ENCODE measurements at regions not wholly inside any gene's neighbourhood (a gene's known extent, or its start where the extent isn't known, plus 50 kb on each side); places are given as distances from the start of the nearest gene placed in this dataset.
A peak's percentile ranks its signal among the peaks of the same experiment; 100 is the strongest.

DNA sequence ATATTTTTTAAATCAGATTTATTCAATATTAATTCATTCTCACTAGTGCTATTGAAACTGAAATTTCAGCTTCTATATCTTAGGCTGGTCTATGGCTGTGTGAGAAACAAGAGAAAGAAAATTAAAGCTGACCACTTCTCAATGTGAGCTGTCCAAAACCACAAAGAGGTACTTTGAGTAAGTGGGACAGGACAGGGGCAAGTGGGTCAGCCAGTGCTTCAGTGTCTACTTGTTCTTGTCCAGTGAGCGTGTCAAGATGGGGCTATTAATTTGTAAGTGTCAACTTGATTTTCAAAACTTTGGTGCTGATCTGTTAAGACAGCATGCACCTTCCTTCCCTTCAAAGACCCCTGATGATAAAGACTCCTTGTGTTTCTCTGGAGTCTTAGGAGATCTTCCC is 533.9 kb downstream of the PLPP3 start:
- no peak for DNase-seq (ENCODE audit: low read depth in 2 of 2)

DNA sequence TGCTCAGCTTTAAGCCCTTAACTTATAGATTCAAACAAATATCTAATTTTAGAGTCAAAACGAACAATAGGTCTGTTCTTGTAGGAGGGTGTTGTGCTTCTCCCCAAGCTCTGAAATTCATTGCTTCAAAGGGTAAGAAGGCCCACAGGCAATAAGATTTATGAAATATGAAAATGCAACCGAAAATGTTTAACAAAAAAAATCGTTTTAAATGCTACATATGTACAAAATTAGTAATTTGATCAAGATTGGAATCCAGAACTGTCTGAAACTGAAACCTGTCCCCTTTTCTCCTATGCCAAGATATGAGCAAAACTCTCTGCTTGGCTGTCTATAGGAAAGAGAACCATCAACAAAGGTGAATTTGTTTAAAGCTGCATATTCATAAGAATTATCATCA is 534.3 kb downstream of the PLPP3 start:
- DNase-seq (ENCODE audit: low read depth in 2 of 2), result no peak

DNA sequence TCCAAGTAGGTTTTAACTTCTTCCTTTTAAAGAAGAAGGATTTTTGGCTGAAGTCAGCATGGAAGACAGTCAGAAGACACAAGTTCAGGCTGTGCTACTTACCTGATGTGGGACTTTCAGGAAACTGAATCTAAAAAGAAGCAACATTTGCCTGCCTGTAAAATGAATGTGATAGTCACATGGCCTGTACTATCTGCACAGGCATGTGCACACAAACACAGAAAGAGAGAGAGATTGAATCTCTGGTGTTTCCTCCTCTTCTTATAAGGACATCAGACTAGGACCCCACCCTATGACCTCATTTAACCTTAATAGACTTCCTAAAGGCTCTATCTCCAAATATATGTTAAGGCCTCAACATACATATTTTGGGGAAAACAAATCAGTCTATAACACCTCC is 542.9 kb downstream of the PLPP3 start:
- DNase-seq (ENCODE audit: low read depth in 2 of 2), result no peak

DNA sequence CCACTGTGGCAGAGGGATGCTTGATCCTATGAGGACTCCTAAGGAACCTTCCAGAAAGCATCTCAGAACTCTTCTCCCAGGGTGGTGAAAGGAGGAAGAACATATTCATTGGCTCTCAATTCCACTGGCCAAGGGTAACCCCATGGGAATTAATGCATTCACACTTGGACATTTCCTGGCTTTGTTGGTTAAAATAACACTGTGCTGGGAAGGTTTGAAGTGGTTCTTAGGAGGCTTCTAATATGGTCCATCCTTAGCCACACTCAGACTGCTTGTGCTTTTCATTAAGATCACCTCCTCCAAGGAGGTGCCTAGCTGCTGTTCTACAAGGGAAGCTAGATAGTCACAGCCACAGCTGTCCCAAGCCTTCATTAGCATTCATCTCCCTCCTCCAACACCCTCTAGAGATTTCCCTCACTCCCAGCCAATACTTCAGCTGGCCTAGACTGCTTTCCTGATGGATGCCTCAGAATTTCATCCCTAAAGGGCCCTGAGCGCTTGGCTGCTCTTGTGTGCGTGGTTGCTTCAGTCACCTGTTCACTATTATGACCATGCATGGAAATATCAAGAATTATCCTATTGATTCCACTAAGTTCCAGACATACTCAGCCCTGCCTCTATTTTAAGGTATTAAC is 544.4 kb downstream of the PLPP3 start:
- no peak for DNase-seq (ENCODE audit: low read depth in 2 of 2)

DNA sequence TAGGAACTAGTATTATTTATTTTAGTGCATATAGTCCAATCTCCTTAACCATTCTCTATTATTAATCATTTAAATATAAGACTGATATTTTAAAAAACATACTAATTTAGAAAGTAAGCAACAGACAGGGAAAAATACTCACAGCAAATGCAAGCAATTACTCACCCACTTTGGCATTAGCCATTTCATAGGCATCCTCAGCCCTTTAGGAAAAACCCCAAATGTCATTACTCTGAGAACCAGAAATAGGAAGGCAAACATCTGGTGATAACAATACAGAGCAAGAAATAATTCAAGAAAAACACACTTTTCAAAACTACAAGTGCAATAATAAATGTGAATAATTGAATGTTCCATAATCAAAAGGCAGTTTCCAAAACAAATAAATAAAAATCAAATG is 545.1 kb downstream of the PLPP3 start:
- no peak for DNase-seq (ENCODE audit: low read depth in 2 of 2)

DNA sequence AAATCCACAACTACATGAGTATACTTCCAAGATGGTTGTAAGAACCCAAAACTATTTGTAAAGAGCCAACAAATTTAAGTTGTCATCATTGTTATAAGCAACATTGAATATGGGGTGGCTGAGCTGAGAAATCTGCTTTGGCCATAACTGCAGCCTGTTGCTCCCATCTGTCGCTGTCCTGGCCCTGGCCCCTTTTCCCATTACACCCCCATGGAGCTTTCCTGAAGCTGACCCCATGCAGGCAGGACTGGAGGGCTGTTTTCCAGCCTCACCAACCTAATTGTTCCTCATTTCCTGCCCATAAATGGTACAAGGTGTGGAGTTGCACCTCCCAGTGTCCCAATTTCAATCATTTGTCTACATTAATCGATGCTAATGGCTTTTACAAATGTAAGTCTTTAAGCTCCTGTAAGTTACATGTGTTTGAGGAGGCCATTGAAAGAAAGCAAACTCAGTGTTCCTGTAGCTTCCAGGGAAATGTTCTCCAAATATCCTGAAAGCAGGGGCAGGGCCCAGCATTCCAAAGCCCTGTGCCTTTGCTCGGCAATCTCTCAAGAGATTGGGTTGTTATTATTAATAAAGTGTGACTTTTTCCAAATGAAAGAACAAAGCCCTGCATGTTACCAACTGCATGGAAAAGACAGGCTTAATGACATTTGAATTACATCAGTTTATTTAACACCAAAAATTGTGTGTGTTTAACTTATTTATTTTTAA is 545.9 kb downstream of the PLPP3 start:
- no peak for DNase-seq (ENCODE audit: low read depth in 2 of 2)

DNA sequence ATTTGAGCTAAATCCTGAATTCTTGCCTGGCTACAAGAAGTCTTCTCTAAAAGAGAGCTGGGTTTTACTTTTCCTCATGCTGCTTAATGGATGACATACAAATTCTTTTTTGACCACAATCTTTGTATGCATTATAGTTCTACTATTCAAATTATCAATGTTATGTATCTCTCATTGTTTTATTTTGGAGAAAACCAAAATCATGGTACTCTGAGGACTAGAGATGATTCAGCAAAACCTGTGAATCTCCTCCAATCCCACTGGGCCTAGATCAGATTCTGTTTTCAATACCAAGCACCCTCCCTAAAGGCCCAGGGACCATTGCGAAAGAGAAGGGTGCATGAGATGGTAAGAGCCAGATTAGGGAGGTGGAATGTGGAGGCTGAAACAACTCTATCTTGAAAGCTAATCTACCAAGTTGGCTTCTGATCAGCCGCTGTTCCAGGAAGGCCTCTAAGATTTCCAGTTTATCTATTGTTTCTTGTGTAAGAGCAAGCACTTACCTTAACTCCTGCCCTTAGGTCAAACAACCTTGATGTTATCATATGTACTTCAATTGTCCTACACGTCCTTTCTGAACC is 547.2 kb downstream of the PLPP3 start:
- DNase-seq (ENCODE audit: low read depth in 2 of 2), result no peak

DNA sequence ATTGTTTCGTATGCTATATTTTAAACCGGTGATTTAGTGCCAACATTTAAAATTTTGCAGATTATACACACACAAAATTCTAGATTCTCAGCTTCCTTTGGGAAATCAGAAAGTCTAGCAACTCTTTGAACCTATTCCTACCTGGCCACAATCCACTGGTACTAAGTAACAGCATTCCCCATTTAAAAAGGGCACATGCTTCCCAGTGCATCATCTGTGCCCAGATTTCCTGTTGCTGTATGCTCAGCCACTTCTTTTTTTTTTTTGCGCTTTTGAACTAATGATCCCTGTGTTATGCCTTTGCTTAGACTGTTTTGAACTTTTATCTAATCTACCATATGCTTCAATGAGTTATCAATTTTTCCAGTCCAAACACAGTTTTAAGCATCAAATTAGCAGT is 548.4 kb downstream of the PLPP3 start:
- peak in 1 of 2 donors; percentile 50 for DNase-seq (ENCODE audit: low read depth in 2 of 2)

DNA sequence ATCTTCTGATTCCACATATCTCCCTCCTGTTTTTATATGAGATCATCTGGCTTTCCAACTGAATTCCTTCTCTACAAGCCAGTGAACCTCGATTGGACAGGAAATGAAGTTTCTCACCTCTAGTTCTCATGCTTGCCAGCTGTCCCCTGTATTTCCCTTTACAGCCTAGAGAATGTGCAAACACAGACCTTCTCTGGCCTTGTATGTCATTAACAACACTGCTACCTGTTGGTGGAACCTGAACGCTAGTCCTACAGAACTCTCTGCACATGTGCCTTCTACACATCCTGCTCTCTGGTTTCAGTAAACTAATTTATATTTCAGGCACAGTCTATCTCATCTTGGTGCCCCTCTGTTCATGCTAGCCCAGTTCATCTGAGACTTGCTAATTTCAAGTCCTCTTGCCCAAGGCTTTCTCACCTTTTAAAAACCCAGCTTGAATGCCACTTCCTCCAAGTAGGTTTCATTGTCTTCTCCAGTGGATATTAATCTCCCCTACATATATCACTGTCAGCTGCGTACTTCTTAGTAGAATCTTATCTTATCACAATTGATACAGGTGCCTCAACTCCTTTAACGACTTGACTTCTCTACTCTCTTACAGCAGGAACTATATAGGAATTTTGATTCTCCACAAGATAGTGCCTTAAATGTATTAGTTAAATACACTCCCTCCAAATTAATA is 549.9 kb downstream of the PLPP3 start:
- DNase-seq (ENCODE audit: low read depth in 2 of 2), result peak in 1 of 2 donors; percentile 66

DNA sequence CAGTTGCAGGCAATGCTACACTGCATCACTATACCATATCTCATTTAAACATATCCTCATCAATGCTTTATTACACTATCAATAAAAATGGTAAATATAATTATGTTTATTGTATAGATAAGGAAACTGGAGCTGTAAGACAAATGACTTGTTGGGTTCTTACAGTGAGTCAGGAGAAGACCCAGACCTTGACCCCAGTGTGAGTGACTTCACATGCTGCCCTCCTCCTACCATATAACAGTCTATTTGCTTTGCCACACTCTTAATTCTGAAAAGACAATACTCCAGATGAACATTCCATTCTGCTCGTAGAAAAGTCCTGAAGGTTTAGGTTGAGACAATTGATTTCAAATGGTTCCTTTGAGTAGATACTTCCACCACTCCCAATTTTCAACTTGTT is 550.5 kb downstream of the PLPP3 start:
- DNase-seq (ENCODE audit: low read depth in 2 of 2), result no peak

DNA sequence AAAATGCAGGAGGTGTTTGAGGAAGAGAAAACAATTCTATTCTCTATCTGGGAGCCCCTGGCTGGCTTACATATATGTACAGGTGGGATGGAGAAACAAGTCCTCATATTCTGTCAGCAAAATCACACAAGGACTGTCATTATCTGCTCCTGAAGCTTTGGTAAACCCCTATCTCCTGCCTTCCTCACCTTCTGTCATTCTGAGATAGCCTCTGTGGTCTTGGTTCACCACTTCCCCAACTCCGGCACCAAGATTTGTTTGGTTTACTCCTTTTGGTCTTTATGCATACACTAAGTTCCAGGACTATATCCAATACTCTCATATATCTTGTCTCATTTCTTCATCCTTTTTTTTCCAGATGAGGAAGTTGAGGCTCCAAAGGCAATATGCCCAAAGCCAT is 551.1 kb downstream of the PLPP3 start:
- no peak for DNase-seq (ENCODE audit: low read depth in 2 of 2)

DNA sequence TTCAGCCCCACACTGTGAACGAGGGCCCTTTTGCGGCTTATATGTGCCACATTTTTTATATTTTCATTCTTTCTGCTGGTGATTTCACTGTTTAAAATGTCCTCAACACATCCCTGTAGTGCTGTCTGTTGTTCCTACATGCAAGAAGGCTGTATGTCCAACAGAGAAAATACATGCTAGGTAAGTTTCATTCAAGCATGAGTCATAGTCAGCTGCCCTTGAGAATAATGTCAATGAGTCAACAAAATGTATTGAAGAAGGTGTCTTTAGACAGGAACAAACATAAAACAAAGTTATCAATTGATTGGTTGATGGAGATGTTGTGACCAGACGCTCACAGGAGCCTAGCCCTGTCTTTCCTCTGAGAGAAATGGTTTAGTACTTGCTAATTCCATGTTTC is 553.4 kb downstream of the PLPP3 start:
- no peak for DNase-seq (ENCODE audit: low read depth in 2 of 2)

DNA sequence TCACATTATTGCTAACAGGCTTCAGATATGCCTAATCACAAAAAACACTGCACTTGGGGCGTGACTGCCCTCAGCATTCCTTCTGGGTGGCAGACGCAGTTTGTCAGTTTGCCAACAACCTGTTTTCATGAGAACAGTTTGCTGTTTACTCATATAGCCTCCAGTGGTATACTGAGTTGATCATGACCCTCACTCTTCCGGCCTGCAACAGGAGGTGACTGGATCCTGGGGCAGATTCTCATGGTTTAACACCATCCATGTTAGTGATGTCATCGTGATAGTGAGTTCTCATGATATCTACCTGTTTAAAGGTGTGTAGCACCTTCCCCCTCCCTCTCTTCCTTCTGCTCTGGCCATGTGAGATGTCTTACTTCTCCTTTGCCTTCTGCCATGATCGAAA is 555.2 kb downstream of the PLPP3 start:
- DNase-seq (ENCODE audit: low read depth in 2 of 2), result no peak

DNA sequence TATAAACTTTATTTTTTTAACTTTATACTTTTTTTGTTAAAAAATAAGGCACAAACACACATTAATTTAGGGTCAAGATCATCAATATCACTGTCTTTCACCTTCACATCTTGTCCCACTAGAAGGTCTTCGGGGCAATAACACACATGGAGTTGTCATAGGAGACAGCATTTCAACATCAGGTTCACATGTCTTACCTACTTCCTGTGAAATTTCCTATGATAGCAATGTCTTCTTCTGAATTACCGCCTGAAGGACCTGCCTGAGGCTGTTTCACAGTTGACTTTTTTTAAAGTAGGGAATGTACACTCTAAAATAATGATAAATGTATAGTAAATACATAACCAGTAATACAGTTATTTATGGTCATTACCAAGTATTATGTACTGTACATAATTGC is 559.4 kb downstream of the PLPP3 start:
- no peak for DNase-seq (ENCODE audit: low read depth in 2 of 2)

DNA sequence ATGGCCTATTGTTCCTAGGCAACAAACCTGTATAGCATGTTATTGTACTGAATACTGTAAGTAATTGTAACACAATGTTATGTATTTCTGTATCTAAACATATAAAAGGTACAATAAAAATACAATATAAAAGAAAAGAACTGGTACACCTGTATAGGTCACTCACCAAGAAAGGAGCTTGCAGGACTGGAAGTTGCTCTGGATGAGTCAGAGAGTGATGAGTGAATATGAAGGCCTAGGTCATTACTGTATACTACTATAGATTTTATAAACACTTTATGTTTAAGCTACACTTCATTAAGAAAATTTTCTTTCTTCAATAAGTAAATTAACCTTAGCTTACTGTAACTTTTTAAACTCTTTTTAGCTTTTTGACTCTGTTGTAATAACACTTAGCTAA is 559.9 kb downstream of the PLPP3 start:
- no peak for DNase-seq (ENCODE audit: low read depth in 2 of 2)

DNA sequence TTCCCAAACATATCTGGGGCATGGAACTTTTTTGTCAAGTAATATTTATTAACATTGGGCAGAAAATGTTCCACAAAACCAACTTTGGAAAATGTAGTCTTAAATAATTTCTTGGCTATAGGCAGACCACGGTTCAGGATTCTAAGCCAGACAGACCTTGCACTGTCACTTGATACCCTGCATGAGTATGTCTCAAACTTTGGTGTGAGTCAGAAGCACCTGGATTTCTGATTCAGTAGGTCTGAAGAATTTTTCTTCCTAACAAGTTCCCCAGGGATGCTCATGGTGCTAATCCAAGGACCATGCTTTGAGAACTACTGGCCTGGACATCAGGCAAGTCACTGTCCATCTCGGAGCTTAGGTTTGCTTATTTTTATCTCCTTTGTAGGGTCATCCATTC is 562.0 kb downstream of the PLPP3 start:
- no peak for DNase-seq (ENCODE audit: low read depth in 2 of 2)

DNA sequence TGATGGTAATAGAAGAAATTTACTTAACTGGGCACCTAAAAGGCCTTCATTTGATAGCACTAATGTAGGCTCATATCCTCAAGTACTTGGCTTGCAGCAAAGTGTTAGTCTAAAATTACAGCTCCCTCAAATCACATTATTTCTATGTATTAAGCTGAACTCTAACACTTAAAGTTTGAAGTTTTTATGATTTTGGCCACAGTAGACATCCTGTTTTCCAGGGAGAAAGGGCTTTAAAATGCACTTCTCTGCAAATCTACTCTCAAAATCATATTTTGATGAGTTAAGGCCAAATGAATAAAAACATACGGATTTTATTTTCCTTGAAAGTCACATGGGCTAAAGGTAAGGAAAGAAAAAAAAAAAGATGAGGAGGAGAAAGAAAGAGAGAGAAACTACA is 575.5 kb downstream of the PLPP3 start:
- DNase-seq (ENCODE audit: low read depth in 2 of 2), result no peak

DNA sequence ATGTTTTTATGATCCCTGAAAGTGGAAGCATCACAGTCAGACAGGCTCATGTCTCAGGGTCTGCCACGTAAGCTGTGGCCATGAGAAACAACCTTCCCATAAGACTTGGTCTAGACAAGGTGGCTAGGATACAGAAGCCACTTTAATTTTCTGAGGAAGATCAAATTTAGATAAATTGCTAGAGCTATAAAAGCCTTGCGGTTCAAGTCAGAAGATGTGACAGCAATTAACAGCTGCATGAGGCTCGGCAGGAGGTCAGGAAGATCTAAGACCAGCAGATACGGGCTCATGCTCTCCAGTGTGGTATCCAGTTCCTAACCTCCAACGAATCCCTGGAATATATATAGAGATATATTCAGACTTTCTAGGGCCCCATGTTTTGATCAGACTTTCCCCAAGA is 577.1 kb downstream of the PLPP3 start:
- DNase-seq (ENCODE audit: low read depth in 2 of 2), result no peak

DNA sequence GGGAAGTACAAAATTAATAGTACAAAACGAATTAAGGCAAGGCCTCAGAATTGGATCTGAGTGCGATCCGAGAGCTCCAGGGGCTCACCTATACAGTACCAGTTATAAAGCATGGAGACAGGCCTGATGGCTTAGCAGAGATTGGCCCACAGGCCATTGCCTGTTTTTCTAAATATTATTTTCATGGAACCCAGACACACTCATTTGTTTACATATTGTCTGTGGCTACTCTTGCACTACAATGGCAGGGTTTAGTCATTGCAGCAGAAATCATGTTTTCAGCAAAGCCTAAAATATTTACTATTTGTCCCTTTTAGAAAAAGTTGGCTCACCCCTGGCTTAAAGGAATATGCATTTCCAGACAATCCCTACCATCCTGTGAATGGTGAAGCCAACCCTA is 578.9 kb downstream of the PLPP3 start:
- DNase-seq (ENCODE audit: low read depth in 2 of 2), result no peak

DNA sequence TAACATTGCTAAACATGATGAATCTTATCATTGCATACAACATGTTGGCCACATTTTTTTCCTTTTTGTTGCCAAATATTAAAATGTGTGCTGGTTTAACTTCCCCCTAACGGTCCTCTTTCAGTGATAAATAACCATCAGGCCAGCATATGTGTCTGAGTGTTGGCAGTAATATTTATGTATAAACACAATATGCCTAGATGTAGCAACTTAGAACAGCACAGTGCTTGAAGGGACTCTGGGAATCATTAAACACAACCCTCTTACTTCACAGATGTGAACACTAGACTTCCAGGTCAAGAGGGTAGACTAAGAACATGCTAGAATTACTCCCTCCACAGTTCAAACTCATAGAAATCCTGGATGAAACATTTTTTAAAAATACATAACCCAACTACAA is 581.8 kb downstream of the PLPP3 start:
- no peak for DNase-seq (ENCODE audit: low read depth in 2 of 2)

DNA sequence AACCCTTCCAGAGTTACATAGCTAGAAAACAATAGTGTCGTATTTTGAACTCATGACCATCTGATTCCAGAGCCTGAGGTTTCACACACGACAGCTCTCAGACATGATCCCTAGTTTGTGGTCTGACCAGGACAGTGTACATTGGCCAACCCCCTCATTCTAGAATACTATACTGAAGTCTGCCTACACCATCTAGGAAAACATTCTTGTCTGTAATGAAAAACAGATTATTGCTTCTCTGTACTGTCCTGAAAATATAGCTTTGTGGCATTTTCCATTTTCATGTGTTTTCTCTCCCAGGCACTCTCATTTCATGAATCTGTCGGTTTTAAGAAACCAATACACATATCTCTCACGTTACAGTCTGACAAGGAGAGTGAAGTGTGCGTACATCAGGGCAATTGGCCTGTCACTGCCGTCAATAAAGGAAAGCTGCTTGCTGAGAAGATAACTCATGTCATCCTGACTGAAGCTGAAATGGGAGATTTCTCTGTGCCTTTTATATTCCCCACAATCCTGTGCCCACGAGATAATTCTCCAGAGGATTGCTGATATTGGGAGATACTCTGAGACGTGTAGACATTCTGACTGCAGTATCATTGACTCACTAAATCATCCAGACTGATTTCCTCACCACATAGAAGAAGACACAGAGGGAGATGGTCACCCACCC is 585.6 kb downstream of the PLPP3 start:
- no peak for DNase-seq (ENCODE audit: low read depth in 2 of 2)

DNA sequence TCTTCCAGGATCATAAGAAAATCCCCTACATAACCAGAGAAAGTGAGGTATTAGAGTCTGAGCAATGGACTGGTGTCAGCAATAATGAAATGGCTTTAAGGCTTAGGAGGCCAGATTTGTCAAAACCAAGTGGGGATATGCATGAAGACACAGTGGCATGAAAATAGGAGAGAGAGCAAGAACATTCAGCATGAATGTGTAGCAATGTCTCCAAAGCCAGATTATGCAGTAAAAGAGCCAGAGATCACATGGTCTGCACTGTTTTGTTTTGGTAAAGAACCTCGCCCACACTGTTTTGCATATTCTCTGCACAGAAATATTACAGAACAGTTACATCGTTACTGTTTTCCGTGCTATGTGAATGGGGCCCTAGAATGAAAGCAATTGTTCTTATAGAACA is 589.4 kb downstream of the PLPP3 start:
- DNase-seq (ENCODE audit: low read depth in 2 of 2), result no peak
